ENCODE measurements at regions not wholly inside any gene's neighbourhood (a gene's known extent, or its start where the extent isn't known, plus 50 kb on each side); places are given as distances from the start of the nearest gene placed in this dataset.

DNA sequence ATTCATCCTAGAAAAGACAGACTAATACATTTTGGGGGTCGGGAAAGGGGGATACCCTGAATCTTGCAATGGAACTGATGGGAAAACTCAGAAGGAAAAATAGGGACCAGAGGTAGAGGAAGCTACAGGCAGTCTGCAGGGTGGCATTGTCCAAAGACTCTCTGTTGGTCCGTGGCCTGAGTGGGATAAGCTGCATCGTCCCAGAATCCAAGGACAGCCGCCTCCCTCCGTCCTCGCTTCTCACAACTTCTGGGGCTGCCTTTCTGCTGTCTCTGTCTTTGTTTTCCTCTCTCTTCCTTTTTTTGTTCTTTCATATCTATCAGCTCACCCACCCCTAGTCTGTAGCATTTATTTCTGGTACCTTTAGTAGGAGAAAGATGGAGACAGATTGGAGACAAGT lies 1052.6 kb upstream of the RBFOX1 start:
- Histone ChIP-seq H4K20me1 (ENCODE audit: control insufficient read depth, extremely low read depth, insufficient read depth, low read length) (no peaks in the 10 kb centered on the region), H3K27ac (ENCODE audit: insufficient read depth, low read length) (no peak overlapping the region), H2AFZ (ENCODE audit: low read length) (no peak overlapping the region), H3K9ac (ENCODE audit: insufficient read depth, low read length) (no peak overlapping the region), H3K4me1 (ENCODE audit: control insufficient read depth, extremely low read depth, insufficient read depth, low read length) (no peaks in the 10 kb centered on the region), H3K36me3 (ENCODE audit: control insufficient read depth, insufficient read depth, low read length) (no peaks in the 10 kb centered on the region), H3K4me3 (replicated peaks in 1 of 4; ENCODE audit: control extremely low read depth in 1 of 4, insufficient read depth in 1 of 4, low read depth in 3 of 4, low read length in 4 of 4) (no peak overlapping the region), H3K4me2 (ENCODE audit: extremely low read depth, insufficient read depth, low read length) (no peak overlapping the region), H3K79me2 (ENCODE audit: control insufficient read depth, insufficient read depth, low read length) (no peaks in the 10 kb centered on the region), H3K27me3 (ENCODE audit: control insufficient read depth, insufficient read depth, low read length) (no peaks in the 10 kb centered on the region), H3K9me3 (ENCODE audit: control insufficient read depth, insufficient read depth, low read depth, low read length) (no peaks in the 10 kb centered on the region)
- TF ChIP-seq, protein P1, sequence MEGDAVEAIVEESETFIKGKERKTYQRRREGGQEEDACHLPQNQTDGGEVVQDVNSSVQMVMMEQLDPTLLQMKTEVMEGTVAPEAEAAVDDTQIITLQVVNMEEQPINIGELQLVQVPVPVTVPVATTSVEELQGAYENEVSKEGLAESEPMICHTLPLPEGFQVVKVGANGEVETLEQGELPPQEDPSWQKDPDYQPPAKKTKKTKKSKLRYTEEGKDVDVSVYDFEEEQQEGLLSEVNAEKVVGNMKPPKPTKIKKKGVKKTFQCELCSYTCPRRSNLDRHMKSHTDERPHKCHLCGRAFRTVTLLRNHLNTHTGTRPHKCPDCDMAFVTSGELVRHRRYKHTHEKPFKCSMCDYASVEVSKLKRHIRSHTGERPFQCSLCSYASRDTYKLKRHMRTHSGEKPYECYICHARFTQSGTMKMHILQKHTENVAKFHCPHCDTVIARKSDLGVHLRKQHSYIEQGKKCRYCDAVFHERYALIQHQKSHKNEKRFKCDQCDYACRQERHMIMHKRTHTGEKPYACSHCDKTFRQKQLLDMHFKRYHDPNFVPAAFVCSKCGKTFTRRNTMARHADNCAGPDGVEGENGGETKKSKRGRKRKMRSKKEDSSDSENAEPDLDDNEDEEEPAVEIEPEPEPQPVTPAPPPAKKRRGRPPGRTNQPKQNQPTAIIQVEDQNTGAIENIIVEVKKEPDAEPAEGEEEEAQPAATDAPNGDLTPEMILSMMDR (conservative IDR thresholded peaks at IDR 0.05 in 1 of 2, IDR thresholded peaks at IDR 0.05 in 1 of 2; ENCODE audit: low read depth in 1 of 2, low read length in 2 of 2), result no peak
- TF ChIP-seq EZH2 (IDR thresholded peaks at IDR 0.05; ENCODE audit: low read length, missing control alignments), result no peak
- DNase-seq (ENCODE audit: low read depth in 2 of 2), result no peak

DNA sequence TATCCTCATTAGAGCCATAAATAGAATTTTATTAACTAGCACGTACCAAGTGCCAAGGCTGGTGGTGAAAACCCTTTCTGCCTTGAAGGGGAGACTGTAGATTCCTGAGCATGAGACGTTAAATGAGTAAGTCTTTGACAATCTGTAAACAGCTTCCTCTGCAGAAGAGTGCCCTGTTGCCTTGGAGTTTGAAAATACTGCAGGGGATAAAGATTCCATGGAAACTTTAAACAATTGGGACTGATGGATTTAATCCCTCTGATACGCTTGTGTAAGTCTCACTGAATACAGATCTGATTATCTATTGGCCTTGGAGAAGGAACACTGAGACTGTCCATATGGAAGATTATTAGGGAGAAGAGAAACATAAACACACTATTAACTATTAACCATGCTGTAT lies 1053.4 kb upstream of the RBFOX1 start:
- Histone ChIP-seq H4K20me1 (ENCODE audit: control insufficient read depth, extremely low read depth, insufficient read depth, low read length) (no peaks in the 10 kb centered on the region), H2AFZ (ENCODE audit: low read length) (no peak overlapping the region), H3K9ac (ENCODE audit: insufficient read depth, low read length) (no peak overlapping the region), H3K79me2 (ENCODE audit: control insufficient read depth, insufficient read depth, low read length) (no peaks in the 10 kb centered on the region), H3K4me2 (ENCODE audit: extremely low read depth, insufficient read depth, low read length) (no peak overlapping the region), H3K4me1 (ENCODE audit: control insufficient read depth, extremely low read depth, insufficient read depth, low read length) (no peaks in the 10 kb centered on the region), H3K4me3 (replicated peaks in 1 of 4; ENCODE audit: control extremely low read depth in 1 of 4, insufficient read depth in 1 of 4, low read depth in 3 of 4, low read length in 4 of 4) (no peak overlapping the region), H3K27ac (ENCODE audit: insufficient read depth, low read length) (no peak overlapping the region), H3K9me3 (ENCODE audit: control insufficient read depth, insufficient read depth, low read depth, low read length) (no peaks in the 10 kb centered on the region), H3K36me3 (ENCODE audit: control insufficient read depth, insufficient read depth, low read length) (no peaks in the 10 kb centered on the region), H3K27me3 (ENCODE audit: control insufficient read depth, insufficient read depth, low read length) (no peaks in the 10 kb centered on the region)
- peak in 1 of 2 donors; percentile 9 for DNase-seq (ENCODE audit: low read depth in 2 of 2)
- no peak for TF ChIP-seq EZH2 (IDR thresholded peaks at IDR 0.05; ENCODE audit: low read length, missing control alignments)
- TF ChIP-seq, protein P1 (conservative IDR thresholded peaks at IDR 0.05 in 1 of 2, IDR thresholded peaks at IDR 0.05 in 1 of 2; ENCODE audit: low read depth in 1 of 2, low read length in 2 of 2), result no peak

DNA sequence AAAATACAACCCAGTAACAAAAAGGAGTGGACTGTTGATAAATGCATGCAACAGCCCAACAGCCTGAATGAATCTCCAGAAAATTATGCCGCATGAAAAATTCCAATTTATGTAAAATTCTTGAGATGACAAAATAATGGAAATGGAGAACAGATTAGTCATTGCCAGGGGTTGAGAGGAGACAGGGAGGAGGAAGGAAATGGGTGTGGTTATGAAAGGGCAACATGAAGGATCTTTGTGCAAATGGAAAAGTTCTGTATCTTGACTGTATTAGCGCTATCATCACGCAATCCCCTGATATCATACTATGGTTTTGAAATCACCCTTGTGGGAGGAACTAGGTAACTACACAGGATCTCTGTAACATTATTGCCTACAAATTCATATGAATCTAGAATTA lies 1058.3 kb upstream of the RBFOX1 start:
- H3K9me3 ChIP-seq (ENCODE audit: control insufficient read depth, insufficient read depth, low read depth, low read length), result no peaks in the 10 kb centered on the region
- no peaks in the 10 kb centered on the region for H3K79me2 ChIP-seq (ENCODE audit: control insufficient read depth, insufficient read depth, low read length)
- H3K27me3 ChIP-seq (ENCODE audit: control insufficient read depth, insufficient read depth, low read length), result no peaks in the 10 kb centered on the region
- H3K9ac ChIP-seq (ENCODE audit: insufficient read depth, low read length), result no peak overlapping the region
- no peaks in the 10 kb centered on the region for H3K36me3 ChIP-seq (ENCODE audit: control insufficient read depth, insufficient read depth, low read length)
- H4K20me1 ChIP-seq (ENCODE audit: control insufficient read depth, extremely low read depth, insufficient read depth, low read length), result no peaks in the 10 kb centered on the region
- H3K4me3 ChIP-seq (replicated peaks in 1 of 4; ENCODE audit: control extremely low read depth in 1 of 4, insufficient read depth in 1 of 4, low read depth in 3 of 4, low read length in 4 of 4), result no peak overlapping the region
- no peak overlapping the region for H2AFZ ChIP-seq (ENCODE audit: low read length)
- no peak overlapping the region for H3K4me2 ChIP-seq (ENCODE audit: extremely low read depth, insufficient read depth, low read length)
- DNase-seq (ENCODE audit: low read depth in 2 of 2), result no peak
- no peak overlapping the region for H3K27ac ChIP-seq (ENCODE audit: insufficient read depth, low read length)
- TF ChIP-seq, protein P1 (conservative IDR thresholded peaks at IDR 0.05 in 1 of 2, IDR thresholded peaks at IDR 0.05 in 1 of 2; ENCODE audit: low read depth in 1 of 2, low read length in 2 of 2), result no peak
- no peaks in the 10 kb centered on the region for H3K4me1 ChIP-seq (ENCODE audit: control insufficient read depth, extremely low read depth, insufficient read depth, low read length)

All from fibroblast of lung (primary cell).